A673 (cell line): ENCODE measurements at regions not wholly inside any gene's neighbourhood (a gene's known extent, or its start where the extent isn't known, plus 50 kb on each side); places are given as distances from the start of the nearest gene placed in this dataset.

Source experiments
- BruUV-seq: library from RNA; stranded (reverse); fragments of 400-500 nt; replicated peaks from 2 replicates; lab custom pipeline; 2021; lab: Mats Ljungman, UMichigan
- CTCF ChIA-PET: fragments of 300-600 bp; sonication (Branson Sonifier 250); formaldehyde crosslinking; loops from one replicate; lab custom pipeline; 2022; ENCODE audit warnings: antibody characterized with exemption; lab: Charles Lee
- POLR2A ChIA-PET: fragments of 300-600 bp; sonication (Branson Sonifier 250); formaldehyde crosslinking; loops from one replicate; lab custom pipeline; 2022; ENCODE audit warnings: antibody characterized with exemption; ENCODE audit not compliant: low non-redundant PET; lab: Charles Lee
- DNase-seq: peaks from one replicate; pipeline ENCODE4 v3.0.0-alpha.2; 2015; ENCODE audit warnings: low spot score
- H3K27ac ChIP-seq: fragments of 200-600 bp; sonication (generic); 2 replicates; pipeline ENCODE4 v1.5.1; 2016; ENCODE audit warnings: mixed run types, low read depth, mild to moderate bottlenecking, mixed read lengths, antibody characterized with exemption, low read length; ENCODE audit not compliant: poor library complexity, severe bottlenecking
- H3K27me3 ChIP-seq: fragments of 200-600 bp; sonication (generic); replicated peaks from 2 replicates; pipeline ENCODE4 v1.6.1; 2017; ENCODE audit warnings: mixed run types, low read depth, mild to moderate bottlenecking, mixed read lengths, antibody characterized with exemption, low read length; ENCODE audit not compliant: insufficient read depth, poor library complexity
- H3K36me3 ChIP-seq: fragments of 200-600 bp; sonication (generic); 2 replicates; pipeline ENCODE4 v1.6.1; 2016; ENCODE audit warnings: mixed run types, mild to moderate bottlenecking, mixed read lengths, antibody characterized with exemption, low read length; ENCODE audit not compliant: insufficient read depth, poor library complexity, severe bottlenecking
- H3K4me1 ChIP-seq: fragments of 200-600 bp; sonication (generic); 2 replicates; pipeline ENCODE4 v1.6.1; 2017; ENCODE audit warnings: mixed run types, mild to moderate bottlenecking, mixed read lengths, antibody characterized with exemption, low read length; ENCODE audit not compliant: insufficient read depth, poor library complexity, severe bottlenecking
- H3K4me3 ChIP-seq: fragments of 200-600 bp; sonication (generic); 2 replicates; pipeline ENCODE4 v1.5.1; 2016; ENCODE audit warnings: low read depth, mixed run types, mild to moderate bottlenecking, mixed read lengths, low read length; ENCODE audit not compliant: poor library complexity, severe bottlenecking
- H3K9me3 ChIP-seq: fragments of 200-600 bp; sonication (generic); 2 replicates; pipeline ENCODE4 v1.6.1; 2016; ENCODE audit warnings: mixed run types, low read depth, mild to moderate bottlenecking, mixed read lengths, antibody characterized with exemption, low read length; ENCODE audit not compliant: poor library complexity, severe bottlenecking
- EZH2 ChIP-seq: fragments of 200-600 bp; sonication (generic); IDR thresholded peaks from 2 replicates; pipeline ENCODE4 v1.6.1; 2017; ENCODE audit warnings: borderline replicate concordance, low read depth, mild to moderate bottlenecking, mixed read lengths, antibody characterized with exemption, low read length; ENCODE audit not compliant: poor library complexity, severe bottlenecking
- intact Hi-C: fragments of 100-400 bp; cut with micrococcal nuclease; formaldehyde crosslinking; loops from one replicate; pipeline ENCODE4 v1.10.0; 2022; ENCODE audit not compliant: unreplicated experiment
- TF ChIP-seq, protein P1 (sequence below): fragments of 300-800, 200-600 bp; sonication (generic); conservative IDR thresholded peaks from 2 replicates; pipeline ENCODE4 v1.5.1; 2017; ENCODE audit warnings: low read depth, mild to moderate bottlenecking, antibody characterized with exemption, low read length, moderate library complexity, mixed read lengths

GRCh38 chr5:93660677-93661076 is 77.7 kb downstream of the NR2F1 start:
- H3K27ac ChIP-seq = no peak overlapping the region
- ChIA-PET CTCF (no interaction called here), POLR2A (no interaction called here)
- DNase-seq = no peak
- H3K9me3 ChIP-seq = no peaks in the 10 kb centered on the region
- no peaks in the 10 kb centered on the region for H3K36me3 ChIP-seq
- H3K4me1 ChIP-seq = no peaks in the 10 kb centered on the region
- no peaks in the 10 kb centered on the region for H3K27me3 ChIP-seq
- no TSS peak for BruUV-seq
- intact Hi-C loops = no loop called here
- TF ChIP-seq, protein P1, sequence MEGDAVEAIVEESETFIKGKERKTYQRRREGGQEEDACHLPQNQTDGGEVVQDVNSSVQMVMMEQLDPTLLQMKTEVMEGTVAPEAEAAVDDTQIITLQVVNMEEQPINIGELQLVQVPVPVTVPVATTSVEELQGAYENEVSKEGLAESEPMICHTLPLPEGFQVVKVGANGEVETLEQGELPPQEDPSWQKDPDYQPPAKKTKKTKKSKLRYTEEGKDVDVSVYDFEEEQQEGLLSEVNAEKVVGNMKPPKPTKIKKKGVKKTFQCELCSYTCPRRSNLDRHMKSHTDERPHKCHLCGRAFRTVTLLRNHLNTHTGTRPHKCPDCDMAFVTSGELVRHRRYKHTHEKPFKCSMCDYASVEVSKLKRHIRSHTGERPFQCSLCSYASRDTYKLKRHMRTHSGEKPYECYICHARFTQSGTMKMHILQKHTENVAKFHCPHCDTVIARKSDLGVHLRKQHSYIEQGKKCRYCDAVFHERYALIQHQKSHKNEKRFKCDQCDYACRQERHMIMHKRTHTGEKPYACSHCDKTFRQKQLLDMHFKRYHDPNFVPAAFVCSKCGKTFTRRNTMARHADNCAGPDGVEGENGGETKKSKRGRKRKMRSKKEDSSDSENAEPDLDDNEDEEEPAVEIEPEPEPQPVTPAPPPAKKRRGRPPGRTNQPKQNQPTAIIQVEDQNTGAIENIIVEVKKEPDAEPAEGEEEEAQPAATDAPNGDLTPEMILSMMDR = no peak
- no peak for TF ChIP-seq EZH2
- H3K4me3 ChIP-seq = no peak overlapping the region

DNA sequence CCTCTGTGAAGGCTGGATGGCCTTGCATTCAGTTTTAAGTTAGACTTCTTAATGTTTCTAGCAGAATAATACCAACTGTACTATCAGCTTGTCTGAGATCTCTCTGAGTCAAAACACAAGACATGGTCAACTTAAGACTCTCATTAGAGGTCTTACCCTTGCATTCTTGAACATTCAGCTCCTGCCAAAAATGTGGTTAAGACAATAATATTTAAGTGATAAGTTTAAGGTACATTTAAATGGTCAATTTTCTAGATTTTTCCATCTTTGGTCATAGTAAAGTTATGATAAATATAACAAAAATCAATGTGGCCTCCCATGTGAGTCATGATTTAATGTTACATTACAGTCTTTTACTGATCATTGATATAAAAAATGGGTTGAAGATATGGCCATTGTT is 75.0 kb downstream of the NR2F1 start:
- no peak for DNase-seq
- no TSS peak for BruUV-seq
- H3K4me3 ChIP-seq = no peak overlapping the region
- ChIA-PET CTCF (no interaction called here), POLR2A (no interaction called here)
- intact Hi-C loops = no loop called here
- no peaks in the 10 kb centered on the region for H3K36me3 ChIP-seq
- TF ChIP-seq, protein P1 = no peak
- TF ChIP-seq EZH2 = no peak
- no peaks in the 10 kb centered on the region for H3K4me1 ChIP-seq
- no peaks in the 10 kb centered on the region for H3K27me3 ChIP-seq
- no peaks in the 10 kb centered on the region for H3K9me3 ChIP-seq
- H3K27ac ChIP-seq = no peak overlapping the region

DNA sequence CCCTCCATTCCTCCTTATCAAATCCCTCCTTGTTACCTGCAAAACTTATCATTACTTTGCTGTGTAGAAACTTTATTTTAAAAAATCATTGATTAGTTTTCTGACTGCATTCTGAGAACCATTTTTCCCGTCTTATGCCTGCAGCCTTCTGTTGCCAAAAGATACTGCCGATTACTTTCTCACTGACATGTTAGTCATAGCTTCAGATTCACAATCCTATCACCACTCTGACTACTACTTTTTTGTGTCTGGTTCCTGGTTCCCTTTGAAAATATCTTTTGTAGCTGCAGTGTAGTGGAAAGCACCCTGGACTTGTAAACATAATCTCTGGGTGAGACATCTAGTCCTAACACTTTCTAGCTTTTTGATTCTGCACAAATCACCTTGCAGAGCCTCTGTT is 71.7 kb downstream of the NR2F1 start:
- intact Hi-C loops = no loop called here
- no peak overlapping the region for H3K4me3 ChIP-seq
- no peaks in the 10 kb centered on the region for H3K27me3 ChIP-seq
- DNase-seq = no peak
- H3K4me1 ChIP-seq = no peaks in the 10 kb centered on the region
- ChIA-PET POLR2A (no interaction called here), CTCF (no interaction called here)
- H3K27ac ChIP-seq = no peak overlapping the region
- no peaks in the 10 kb centered on the region for H3K9me3 ChIP-seq
- no peaks in the 10 kb centered on the region for H3K36me3 ChIP-seq
- TF ChIP-seq EZH2 = no peak
- TF ChIP-seq, protein P1 = no peak
- BruUV-seq = no TSS peak
